H9 (cell line): ENCODE measurements at regions not wholly inside any gene's neighbourhood (a gene's known extent, or its start where the extent isn't known, plus 50 kb on each side); places are given as distances from the start of the nearest gene placed in this dataset.

Source experiments
- DNase-seq: peaks from one replicate; pipeline ENCODE4 v3.0.0-alpha.2; 2017
- H2AFZ ChIP-seq: one replicate; pipeline ENCODE4 v1.6.1; 2013; ENCODE audit warnings: mild to moderate bottlenecking, low read length, control low read depth, moderate library complexity
- H2AK5ac ChIP-seq: 2 replicates; pipeline ENCODE4 v1.6.1; 2013; ENCODE audit warnings: low read length, control low read depth, mixed read lengths; ENCODE audit not compliant: insufficient read length
- H2BK120ac ChIP-seq: one replicate; pipeline ENCODE4 v1.6.1; 2013; ENCODE audit warnings: low read depth, mild to moderate bottlenecking, low read length, control low read depth, inconsistent platforms; ENCODE audit not compliant: poor library complexity, severe bottlenecking
- H2BK12ac ChIP-seq: 2 replicates; pipeline ENCODE4 v1.6.1; 2013; ENCODE audit warnings: low read length, control low read depth, mixed read lengths, low read depth; ENCODE audit not compliant: insufficient read length
- H2BK15ac ChIP-seq: 2 replicates; pipeline ENCODE4 v1.6.1; 2013; ENCODE audit warnings: low read depth, low read length, control low read depth
- H2BK20ac ChIP-seq: one replicate; pipeline ENCODE4 v1.6.1; 2013; ENCODE audit warnings: low read depth, mild to moderate bottlenecking, low read length, control low read depth, inconsistent platforms; ENCODE audit not compliant: poor library complexity, severe bottlenecking
- H2BK5ac ChIP-seq: 2 replicates; pipeline ENCODE4 v1.6.1; 2013; ENCODE audit warnings: low read length, control low read depth, mixed read lengths; ENCODE audit not compliant: insufficient read length
- H3K14ac ChIP-seq: 2 replicates; pipeline ENCODE4 v1.6.1; 2013; ENCODE audit warnings: low read length, control low read depth; ENCODE audit not compliant: insufficient read depth
- H3K18ac ChIP-seq: 2 replicates; pipeline ENCODE4 v1.6.1; 2013; ENCODE audit warnings: low read depth, mild to moderate bottlenecking, mixed read lengths, low read length, control low read depth; ENCODE audit not compliant: insufficient read length
- H3K23ac ChIP-seq: 2 replicates; pipeline ENCODE4 v1.6.1; 2013; ENCODE audit warnings: low read length, control low read depth, mixed read lengths, low read depth; ENCODE audit not compliant: insufficient read length
- H3K23me2 ChIP-seq: 2 replicates; pipeline ENCODE4 v1.6.1; 2013; ENCODE audit warnings: low read depth, mild to moderate bottlenecking, mixed read lengths, low read length, control low read depth; ENCODE audit not compliant: insufficient read length, poor library complexity, severe bottlenecking
- H3K27ac ChIP-seq: 2 replicates; pipeline ENCODE4 v1.5.1; 2013; ENCODE audit warnings: low read length, control low read depth, mixed read lengths, low read depth; ENCODE audit not compliant: insufficient read length
- H3K27me3 ChIP-seq: 2 replicates; pipeline ENCODE4 v1.6.1; 2013; ENCODE audit warnings: low read length, control low read depth, inconsistent platforms; ENCODE audit not compliant: insufficient read depth
- H3K4ac ChIP-seq: 2 replicates; pipeline ENCODE4 v1.6.1; 2013; ENCODE audit warnings: low read depth, mild to moderate bottlenecking, control low read depth, inconsistent platforms, low read length, moderate library complexity
- H3K4me1 ChIP-seq: 2 replicates; pipeline ENCODE4 v1.6.1; 2013; ENCODE audit warnings: low read length, control low read depth, inconsistent platforms; ENCODE audit not compliant: insufficient read depth
- H3K4me2 ChIP-seq: 2 replicates; pipeline ENCODE4 v1.6.1; 2013; ENCODE audit warnings: low read length, control low read depth, mixed read lengths; ENCODE audit not compliant: insufficient read length, insufficient read depth
- H3K56ac ChIP-seq: 2 replicates; pipeline ENCODE4 v1.6.1; 2013; ENCODE audit warnings: low read depth, mild to moderate bottlenecking, mixed read lengths, low read length, control low read depth; ENCODE audit not compliant: insufficient read length
- H3K79me1 ChIP-seq: 2 replicates; pipeline ENCODE4 v1.6.1; 2013; ENCODE audit warnings: low read depth, mild to moderate bottlenecking, moderate library complexity, low read length, control low read depth, inconsistent platforms; ENCODE audit not compliant: insufficient read depth, poor library complexity, severe bottlenecking
- H3K79me2 ChIP-seq: 2 replicates; pipeline ENCODE4 v1.6.1; 2013; ENCODE audit warnings: low read length, control low read depth, inconsistent platforms; ENCODE audit not compliant: insufficient read depth
- H3K9ac ChIP-seq: 2 replicates; pipeline ENCODE4 v1.6.1; 2013; ENCODE audit warnings: low read length, control low read depth, mixed read lengths; ENCODE audit not compliant: insufficient read length; ENCODE audit errors: extremely low read depth
- H3K9me3 ChIP-seq: one replicate; pipeline ENCODE4 v1.6.1; 2013; ENCODE audit warnings: low read depth, low read length, inconsistent platforms; ENCODE audit not compliant: control insufficient read depth
- H3T11ph ChIP-seq: one replicate; pipeline ENCODE4 v1.6.1; 2013; ENCODE audit warnings: mild to moderate bottlenecking, low read length, control low read depth, inconsistent platforms
- H4K20me1 ChIP-seq: one replicate; pipeline ENCODE4 v1.6.1; 2013; ENCODE audit not compliant: control insufficient read depth, insufficient read length, insufficient read depth
- H4K5ac ChIP-seq: 2 replicates; pipeline ENCODE4 v1.6.1; 2013; ENCODE audit warnings: low read depth, mild to moderate bottlenecking, mixed read lengths, low read length, control low read depth; ENCODE audit not compliant: insufficient read length
- H4K8ac ChIP-seq: replicated peaks from 2 replicates; pipeline ENCODE4 v1.6.1; 2013; ENCODE audit warnings: low read length, control low read depth, mixed read lengths, low read depth; ENCODE audit not compliant: insufficient read length
- H4K91ac ChIP-seq: 2 replicates; pipeline ENCODE4 v1.6.1; 2013; ENCODE audit warnings: low read depth, mild to moderate bottlenecking, moderate library complexity, mixed read lengths, low read length, control low read depth; ENCODE audit not compliant: insufficient read length
- H3K27ac Mint-ChIP-seq, 3 experiments: 2 replicates in 2 of 3; 3 replicates in 1 of 3; pipeline ENCODE4 v1.8.0; 2020 to 2021; ENCODE audit warnings: mixed read lengths in 3 of 3, mild to moderate bottlenecking in 1 of 3, moderate library complexity in 1 of 3
- H3K27me3 Mint-ChIP-seq: 2 replicates; pipeline ENCODE4 v1.8.0; 2021; ENCODE audit warnings: low read depth, mild to moderate bottlenecking, moderate library complexity, mixed read lengths
- H3K36me3 Mint-ChIP-seq, 3 experiments: 2 replicates in 2 of 3; 3 replicates in 1 of 3; pipeline ENCODE4 v1.8.0; 2020 to 2021; ENCODE audit warnings: low read depth in 3 of 3, mixed read lengths in 3 of 3; ENCODE audit not compliant: insufficient read depth in 1 of 3
- H3K4me1 Mint-ChIP-seq, 2 experiments: 2 replicates each; pipeline ENCODE4 v1.8.0; 2020; ENCODE audit warnings: mixed read lengths in 2 of 2
- H3K4me3 Mint-ChIP-seq, 2 experiments: 2 replicates in 1 of 2; 3 replicates in 1 of 2; pipeline ENCODE4 v1.8.0; 2020 to 2021; ENCODE audit warnings: mild to moderate bottlenecking in 2 of 2, mixed read lengths in 2 of 2, moderate library complexity in 1 of 2
- H3K9me3 Mint-ChIP-seq, 2 experiments: 2 replicates in 1 of 2; 3 replicates in 1 of 2; pipeline ENCODE4 v1.8.0; 2020; ENCODE audit warnings: mild to moderate bottlenecking in 2 of 2, mixed read lengths in 2 of 2, moderate library complexity in 1 of 2
- WGBS: extraction: QIAGEN DNeasy Blood & Tissue Kit; methylation state at CpG from one replicate; pipeline ENCODE4 v1.1.7; 2013; ENCODE audit warnings: missing lambda C conversion rate, low lambda C conversion rate, mixed read lengths; ENCODE audit not compliant: insufficient read length; ENCODE audit errors: extremely low coverage; 5-methylcytosine and 5-hydroxymethylcytosine counted together
- TF ChIP-seq, protein P1 (sequence below): fragments of 200-600 bp; sonication (generic); conservative IDR thresholded peaks from 3 replicates; pipeline ENCODE4 v1.8.0; 2021; ENCODE audit warnings: antibody characterized with exemption, mild to moderate bottlenecking

GRCh38 chr15:39088156-39088555, 492.7 kb upstream of the THBS1 start:
- no peak overlapping the region for H3K4ac ChIP-seq
- no peaks in the 10 kb centered on the region for H3K9me3 ChIP-seq
- H3K23me2 ChIP-seq, result peaks cover 3% of the 10 kb centered on the region
- H3K4me1 ChIP-seq, result no peaks in the 10 kb centered on the region
- H3T11ph ChIP-seq, result no peak overlapping the region
- WGBS, result no CpG with 5 or more reads among the region's 1 CpG
- H3K36me3 Mint-ChIP-seq, result no peaks in the 10 kb centered on the region
- H3K27me3 ChIP-seq, result no peaks in the 10 kb centered on the region
- H3K9me3 Mint-ChIP-seq, result no peaks in the 10 kb centered on the region
- no peak overlapping the region for H2AFZ ChIP-seq
- no peak overlapping the region for H3K9ac ChIP-seq
- no peak overlapping the region for H3K23ac ChIP-seq
- H3K79me1 ChIP-seq, result no peaks in the 10 kb centered on the region
- H3K14ac ChIP-seq, result no peak overlapping the region
- TF ChIP-seq, protein P1, sequence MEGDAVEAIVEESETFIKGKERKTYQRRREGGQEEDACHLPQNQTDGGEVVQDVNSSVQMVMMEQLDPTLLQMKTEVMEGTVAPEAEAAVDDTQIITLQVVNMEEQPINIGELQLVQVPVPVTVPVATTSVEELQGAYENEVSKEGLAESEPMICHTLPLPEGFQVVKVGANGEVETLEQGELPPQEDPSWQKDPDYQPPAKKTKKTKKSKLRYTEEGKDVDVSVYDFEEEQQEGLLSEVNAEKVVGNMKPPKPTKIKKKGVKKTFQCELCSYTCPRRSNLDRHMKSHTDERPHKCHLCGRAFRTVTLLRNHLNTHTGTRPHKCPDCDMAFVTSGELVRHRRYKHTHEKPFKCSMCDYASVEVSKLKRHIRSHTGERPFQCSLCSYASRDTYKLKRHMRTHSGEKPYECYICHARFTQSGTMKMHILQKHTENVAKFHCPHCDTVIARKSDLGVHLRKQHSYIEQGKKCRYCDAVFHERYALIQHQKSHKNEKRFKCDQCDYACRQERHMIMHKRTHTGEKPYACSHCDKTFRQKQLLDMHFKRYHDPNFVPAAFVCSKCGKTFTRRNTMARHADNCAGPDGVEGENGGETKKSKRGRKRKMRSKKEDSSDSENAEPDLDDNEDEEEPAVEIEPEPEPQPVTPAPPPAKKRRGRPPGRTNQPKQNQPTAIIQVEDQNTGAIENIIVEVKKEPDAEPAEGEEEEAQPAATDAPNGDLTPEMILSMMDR, result no peak
- H3K4me1 Mint-ChIP-seq, result peaks cover 9 to 14% of the 10 kb centered on the region in 2 experiments
- no peak overlapping the region for H4K8ac ChIP-seq
- H4K91ac ChIP-seq, result no peak overlapping the region
- H2BK15ac ChIP-seq, result no peak overlapping the region
- H2BK20ac ChIP-seq, result no peak overlapping the region
- no peaks in the 10 kb centered on the region for H3K79me2 ChIP-seq
- H2AK5ac ChIP-seq, result no peak overlapping the region
- H3K27ac ChIP-seq, result no peak overlapping the region
- no peak overlapping the region for H2BK12ac ChIP-seq
- no peaks in the 10 kb centered on the region for H4K20me1 ChIP-seq
- H3K4me3 Mint-ChIP-seq, result no peak overlapping the region
- no peak for DNase-seq
- H3K27me3 Mint-ChIP-seq, result no peaks in the 10 kb centered on the region; the same call in 1 of the 2 replicates
- H3K56ac ChIP-seq, result no peak overlapping the region
- no peak overlapping the region for H3K18ac ChIP-seq
- H3K4me2 ChIP-seq, result no peak overlapping the region
- H2BK120ac ChIP-seq, result no peak overlapping the region
- H4K5ac ChIP-seq, result no peak overlapping the region
- no peak overlapping the region for H3K27ac Mint-ChIP-seq
- H2BK5ac ChIP-seq, result no peak overlapping the region
